GM20000 (cell line): ENCODE measurements at regions not wholly inside any gene's neighbourhood (a gene's known extent, or its start where the extent isn't known, plus 50 kb on each side); places are given as distances from the start of the nearest gene placed in this dataset.

Experiments used
- DNase-seq: peaks from one replicate; pipeline ENCODE4 v3.0.0; 2012; ENCODE audit warnings: low spot score
- CTCF ChIP-seq: IDR thresholded peaks from 2 replicates; pipeline ENCODE4 v1.5.1; 2012; ENCODE audit warnings: mild to moderate bottlenecking, control low read depth; ENCODE audit errors: extremely low read depth, missing control alignments

GRCh38 chr6:51249798-51250197 is 431.1 kb downstream of the TFAP2B start:
- TF ChIP-seq CTCF: no peak
- no peak for DNase-seq

GRCh38 chr6:51250317-51250716 is 431.6 kb downstream of the TFAP2B start:
- DNase-seq: no peak
- no peak for TF ChIP-seq CTCF

- no peak for TF ChIP-seq CTCF
- DNase-seq: no peak
Measured at GRCh38 chr6:51257938-51258337, 439.3 kb downstream of the TFAP2B start.

GRCh38 chr6:51260003-51260402 is 441.3 kb downstream of the TFAP2B start:
- DNase-seq: no peak
- no peak for TF ChIP-seq CTCF

GRCh38 chr6:51261691-51262090 is 443.0 kb downstream of the TFAP2B start:
- TF ChIP-seq CTCF: no peak
- no peak for DNase-seq

- DNase-seq: no peak
- TF ChIP-seq CTCF: no peak
Measured at GRCh38 chr6:51265426-51265825, 446.8 kb downstream of the TFAP2B start.

- DNase-seq: no peak
- no peak for TF ChIP-seq CTCF
Measured at GRCh38 chr6:51266604-51267003, 447.9 kb downstream of the TFAP2B start.
